Stomach (tissue), 8 donors: ENCODE measurements at regions not wholly inside any gene's neighbourhood (a gene's known extent, or its start where the extent isn't known, plus 50 kb on each side); places are given as distances from the start of the nearest gene placed in this dataset.

Source experiments
- DNase-seq, 2 donors: peaks; one replicate each; pipeline versions ENCODE4 v3.0.0 to v3.0.0-alpha.2; 2013 to 2019
- H3K27ac ChIP-seq, 5 donors: fragments of 200-600 bp in 4 of 5; sonication (generic) in 4 of 5; one replicate each; pipeline ENCODE4 v1.5.1; 2013 to 2019; ENCODE audit warnings: mild to moderate bottlenecking in 1 of 5, moderate library complexity in 1 of 5
- H3K27me3 ChIP-seq, 3 donors: fragments of 200-600 bp; sonication (generic); one replicate each; pipeline ENCODE4 v1.5.1; 2017 to 2019; ENCODE audit warnings: mixed run types in 1 of 3
- H3K36me3 ChIP-seq, 4 donors: fragments of 200-600 bp; sonication (generic); 1 replicate in 3 of 4; 2 replicates in 1 of 4; pipeline ENCODE4 v1.5.1; 2016 to 2019
- H3K4me1 ChIP-seq, 4 donors: fragments of 200-600 bp; sonication (generic); one replicate each; pipeline ENCODE4 v1.5.1; 2016 to 2019
- H3K4me3 ChIP-seq, 4 donors: fragments of 200-600 bp; sonication (generic) in 3 of 4; one replicate each; pipeline ENCODE4 v1.5.1; 2016 to 2019; ENCODE audit warnings: mild to moderate bottlenecking in 1 of 4
- H3K9me3 ChIP-seq, 4 donors: fragments of 200-600 bp; sonication (generic); one replicate each; pipeline ENCODE4 v1.5.1; 2016 to 2019
- CTCF ChIP-seq, 7 experiments: fragments of 450-650 bp in 4 of 7; fragments of 200-600 bp in 3 of 7; sonication (generic) in 3 of 7; IDR thresholded peaks; one replicate each; pipeline ENCODE4 v1.5.1; 2016 to 2019; ENCODE audit warnings: antibody characterized with exemption in 7 of 7, control low read depth in 2 of 7, mild to moderate bottlenecking in 1 of 7
- EP300 ChIP-seq: sonication (generic); formaldehyde crosslinking; IDR thresholded peaks from one replicate; pipeline ENCODE4 v1.6.1; 2017; ENCODE audit warnings: antibody characterized with exemption
- POLR2A ChIP-seq, 4 donors: fragments of 450-650 bp; IDR thresholded peaks; one replicate each; pipeline ENCODE4 v1.6.1; 2016; ENCODE audit warnings: antibody characterized with exemption in 4 of 4, control low read depth in 2 of 4, mild to moderate bottlenecking in 1 of 4, moderate library complexity in 1 of 4
- POLR2AphosphoS5 ChIP-seq, 3 donors: sonication (generic); formaldehyde crosslinking; IDR thresholded peaks; one replicate each; pipeline ENCODE4 v1.6.1; 2016; ENCODE audit warnings: antibody characterized with exemption in 3 of 3
- WGBS, 5 donors: extraction: QIAGEN DNeasy Blood & Tissue Kit in 3 of 5; methylation state at CpG; one replicate each; pipeline versions ENCODE4 v1.1.5 to v1.1.7; 2013 to 2018; 5-methylcytosine and 5-hydroxymethylcytosine counted together
- intact Hi-C: fragments of 100-400 bp; cut with DNase I; formaldehyde crosslinking; loops from one replicate; pipeline ENCODE4 v1.15.1; 2023; ENCODE audit warnings: low total_unique reads
- donor health status: healthy with polysubstance abuse.
- donor health status: Bipolar disorder and iron deficiency.
- donor health status: healthy.

- H3K27ac ChIP-seq: no peak overlapping the region
- H3K4me3 ChIP-seq: no peak overlapping the region
- no peaks in the 10 kb centered on the region for H3K4me1 ChIP-seq
- no peak for DNase-seq
- intact Hi-C loops: no loop called here
- no peaks in the 10 kb centered on the region for H3K36me3 ChIP-seq
- H3K9me3 ChIP-seq: no peaks in the 10 kb centered on the region
- 61 to 78% (median 75%) methylated on average over 3 of the region's 3 CpGs for WGBS, 5 donors
- no peaks in the 10 kb centered on the region for H3K27me3 ChIP-seq
- TF ChIP-seq CTCF (IDR thresholded peaks at IDR 0.05) (no peak), EP300 (no peak), POLR2A (IDR thresholded peaks at IDR 0.05) (no peak), POLR2AphosphoS5 (IDR thresholded peaks at IDR 0.05) (no peak)
Measured at GRCh38 chr1:194084755-194085154, 898.3 kb upstream of the B3GALT2 start.

DNA sequence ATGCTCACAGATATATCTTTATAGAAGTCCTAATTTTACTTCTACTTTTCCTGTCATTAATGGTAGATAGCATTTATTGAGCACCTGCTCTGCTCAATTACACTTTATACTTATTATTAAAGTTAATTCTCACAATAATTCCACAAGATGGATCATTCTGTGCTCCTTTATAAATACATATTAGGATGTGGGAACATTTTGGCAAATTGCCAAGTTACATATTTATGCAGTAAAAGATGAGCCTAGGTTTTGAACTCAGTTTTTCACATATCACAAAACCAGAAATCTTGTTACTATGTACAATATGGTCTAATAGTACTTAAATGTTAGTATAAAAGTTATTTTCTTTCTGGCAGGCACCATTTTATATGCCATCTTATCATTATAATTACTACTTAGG is 895.0 kb upstream of the B3GALT2 start:
- no peak for DNase-seq
- no peak for TF ChIP-seq EP300
- no peak for TF ChIP-seq POLR2A (IDR thresholded peaks at IDR 0.05)
- TF ChIP-seq POLR2AphosphoS5 (IDR thresholded peaks at IDR 0.05): no peak
- no peak for TF ChIP-seq CTCF (IDR thresholded peaks at IDR 0.05)
- H3K27me3 ChIP-seq: no peaks in the 10 kb centered on the region

DNA sequence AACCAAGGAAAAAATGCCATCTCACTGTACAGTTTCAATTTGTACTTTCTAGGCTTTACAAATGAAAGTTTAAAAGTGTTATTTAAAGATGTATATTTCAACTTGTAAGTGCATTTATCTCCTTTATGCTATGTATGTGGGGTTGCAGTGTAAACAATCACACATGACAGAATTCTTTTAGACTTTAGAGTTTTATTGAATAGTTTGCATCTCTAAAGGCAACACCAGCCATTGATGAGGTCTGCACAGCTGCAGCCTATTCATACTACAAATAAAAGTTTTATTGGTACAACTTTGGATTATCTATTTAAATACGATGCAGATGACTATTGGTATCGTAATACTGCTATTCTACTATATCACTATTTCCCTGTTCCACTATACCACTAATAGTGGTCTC is 894.4 kb upstream of the B3GALT2 start:
- intact Hi-C loops: no loop called here
- H3K9me3 ChIP-seq: no peaks in the 10 kb centered on the region

More for the DNA sequence above, 895.0 kb upstream of the B3GALT2 start:
- intact Hi-C loops: no loop called here
- no peaks in the 10 kb centered on the region for H3K9me3 ChIP-seq
- H3K36me3 ChIP-seq: no peaks in the 10 kb centered on the region
- H3K4me3 ChIP-seq: no peak overlapping the region
- no peak overlapping the region for H3K27ac ChIP-seq
- H3K4me1 ChIP-seq: no peaks in the 10 kb centered on the region

GRCh38 chr1:194078765-194079164 is 892.4 kb upstream of the B3GALT2 start:
- intact Hi-C loops: no loop called here
- 89 to 98% (median 96%) methylated on average over 1 of the region's 1 CpG for WGBS, 5 donors

More for the DNA sequence above, 894.4 kb upstream of the B3GALT2 start:
- DNase-seq: no peak
- WGBS, 5 donors: 92 to 98% (median 94%) methylated on average over 2 of the region's 2 CpGs
- H3K27me3 ChIP-seq: no peaks in the 10 kb centered on the region
- H3K27ac ChIP-seq: no peak overlapping the region
- no peak overlapping the region for H3K4me3 ChIP-seq
- H3K36me3 ChIP-seq: no peaks in the 10 kb centered on the region
- no peaks in the 10 kb centered on the region for H3K4me1 ChIP-seq
- TF ChIP-seq CTCF (IDR thresholded peaks at IDR 0.05) (no peak), POLR2AphosphoS5 (IDR thresholded peaks at IDR 0.05) (no peak), POLR2A (IDR thresholded peaks at IDR 0.05) (no peak), EP300 (no peak)

More at GRCh38 chr1:194078765-194079164, 892.4 kb upstream of the B3GALT2 start:
- Histone ChIP-seq H3K27ac (no peak overlapping the region), H3K4me1 (no peaks in the 10 kb centered on the region), H3K27me3 (no peaks in the 10 kb centered on the region), H3K4me3 (no peak overlapping the region), H3K36me3 (no peaks in the 10 kb centered on the region), H3K9me3 (no peaks in the 10 kb centered on the region)
- no peak for TF ChIP-seq CTCF (IDR thresholded peaks at IDR 0.05)
- no peak for TF ChIP-seq POLR2A (IDR thresholded peaks at IDR 0.05)
- no peak for TF ChIP-seq POLR2AphosphoS5 (IDR thresholded peaks at IDR 0.05)
- no peak for DNase-seq
